ENCODE measurements at regions not wholly inside any gene's neighbourhood (a gene's known extent, or its start where the extent isn't known, plus 50 kb on each side); places are given as distances from the start of the nearest gene placed in this dataset.
"Not testable (repeated sequence)": the region's sequence is repeated elsewhere in the genome, so short reads cannot be mapped to it uniquely, and the experiment has no call there.

GRCh38 chr6:90459225-90459758 is 127.6 kb downstream of the MAP3K7 start:
- TF ChIP-seq, protein P1, sequence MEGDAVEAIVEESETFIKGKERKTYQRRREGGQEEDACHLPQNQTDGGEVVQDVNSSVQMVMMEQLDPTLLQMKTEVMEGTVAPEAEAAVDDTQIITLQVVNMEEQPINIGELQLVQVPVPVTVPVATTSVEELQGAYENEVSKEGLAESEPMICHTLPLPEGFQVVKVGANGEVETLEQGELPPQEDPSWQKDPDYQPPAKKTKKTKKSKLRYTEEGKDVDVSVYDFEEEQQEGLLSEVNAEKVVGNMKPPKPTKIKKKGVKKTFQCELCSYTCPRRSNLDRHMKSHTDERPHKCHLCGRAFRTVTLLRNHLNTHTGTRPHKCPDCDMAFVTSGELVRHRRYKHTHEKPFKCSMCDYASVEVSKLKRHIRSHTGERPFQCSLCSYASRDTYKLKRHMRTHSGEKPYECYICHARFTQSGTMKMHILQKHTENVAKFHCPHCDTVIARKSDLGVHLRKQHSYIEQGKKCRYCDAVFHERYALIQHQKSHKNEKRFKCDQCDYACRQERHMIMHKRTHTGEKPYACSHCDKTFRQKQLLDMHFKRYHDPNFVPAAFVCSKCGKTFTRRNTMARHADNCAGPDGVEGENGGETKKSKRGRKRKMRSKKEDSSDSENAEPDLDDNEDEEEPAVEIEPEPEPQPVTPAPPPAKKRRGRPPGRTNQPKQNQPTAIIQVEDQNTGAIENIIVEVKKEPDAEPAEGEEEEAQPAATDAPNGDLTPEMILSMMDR (IDR thresholded peaks at IDR 0.05; ENCODE audit: control extremely low read depth, extremely low read depth) = no peak
- no peak for DNase-seq
- H3K27ac ChIP-seq (ENCODE audit: low read depth in 1 of 2, low read length in 1 of 2) = no peak overlapping the region

DNA sequence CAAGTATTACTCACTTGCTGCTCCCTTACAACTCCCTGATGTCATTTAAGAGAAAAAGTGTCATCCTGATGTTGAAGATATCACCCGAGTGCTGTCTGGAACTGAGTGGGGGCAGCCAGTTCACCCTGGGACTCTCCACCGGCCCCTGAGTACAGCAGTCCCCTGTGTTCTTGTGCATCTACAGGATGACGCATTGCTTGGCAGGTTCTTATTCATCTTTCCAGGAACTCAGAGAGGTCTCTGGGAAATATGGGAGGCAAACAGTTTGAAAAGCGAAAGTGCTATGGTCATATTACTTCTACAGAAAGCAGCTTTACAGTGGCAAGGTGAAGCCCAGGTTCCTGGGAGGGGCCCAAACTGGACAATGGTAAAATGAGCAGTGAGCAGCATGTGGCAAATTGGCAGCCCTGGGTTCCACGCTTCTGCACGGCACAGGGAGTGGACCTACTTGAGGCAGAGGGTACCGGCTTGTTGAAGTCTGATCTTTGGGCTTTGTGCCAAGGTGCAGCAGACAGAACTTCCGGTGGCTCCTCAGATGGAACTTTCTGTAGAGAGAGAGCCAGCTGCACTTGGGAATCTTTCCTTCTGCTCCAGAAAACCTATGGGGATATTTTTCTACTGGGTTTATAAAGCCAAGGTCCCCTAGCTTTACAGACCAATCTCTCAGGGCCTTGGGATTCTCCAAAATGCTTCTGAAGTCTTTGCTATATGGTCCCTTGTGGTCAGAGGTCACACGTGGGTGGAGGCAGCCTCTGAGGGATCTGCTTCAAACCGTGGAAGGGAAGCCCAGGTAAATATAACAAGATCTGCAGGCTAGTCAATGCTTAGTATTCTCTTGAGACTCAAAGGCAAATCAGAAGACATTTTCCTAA is 128.3 kb downstream of the MAP3K7 start:
- peak; percentile 6 for ATAC-seq (ENCODE audit: insufficient read depth, low FRiP score)
- TF ChIP-seq, protein P1 (IDR thresholded peaks at IDR 0.05; ENCODE audit: control extremely low read depth, extremely low read depth) = no peak

More at GRCh38 chr6:90459225-90459758, 127.6 kb downstream of the MAP3K7 start:
- H3K36me3 ChIP-seq (ENCODE audit: control insufficient read depth in 4 of 4, insufficient read depth in 4 of 4, low read length in 4 of 4) = no peaks in the 10 kb centered on the region
- H3K9ac ChIP-seq (ENCODE audit: insufficient read depth in 1 of 2, low read length in 2 of 2) = no peak overlapping the region
- no peaks in the 10 kb centered on the region for H3K4me1 ChIP-seq (ENCODE audit: control insufficient read depth in 5 of 5, insufficient read depth in 5 of 5, low read length in 5 of 5)
- no peaks in the 10 kb centered on the region for H3K27me3 ChIP-seq (ENCODE audit: control insufficient read depth in 3 of 3, insufficient read depth in 3 of 3, low read length in 2 of 3)
- H3K9me3 ChIP-seq (ENCODE audit: control insufficient read depth in 4 of 4, insufficient read depth in 3 of 4, low read length in 3 of 4) = no peaks in the 10 kb centered on the region
- WGBS, 2 donors = 65 to 68% methylated on average over 4 of the region's 4 CpGs
- ATAC-seq (ENCODE audit: insufficient read depth, low FRiP score) = no peak
- no peak overlapping the region for H3K4me3 ChIP-seq

GRCh38 chr6:90457867-90458259 is 129.0 kb downstream of the MAP3K7 start:
- no peaks in the 10 kb centered on the region for H3K9me3 ChIP-seq (ENCODE audit: control insufficient read depth in 4 of 4, insufficient read depth in 3 of 4, low read length in 3 of 4)
- no peak overlapping the region for H3K4me3 ChIP-seq
- H3K9ac ChIP-seq (ENCODE audit: insufficient read depth in 1 of 2, low read length in 2 of 2) = no peak overlapping the region
- no peaks in the 10 kb centered on the region for H3K4me1 ChIP-seq (ENCODE audit: control insufficient read depth in 5 of 5, insufficient read depth in 5 of 5, low read length in 5 of 5)
- H3K36me3 ChIP-seq (ENCODE audit: control insufficient read depth in 4 of 4, insufficient read depth in 4 of 4, low read length in 4 of 4) = no peaks in the 10 kb centered on the region
- WGBS, 2 donors = 90 to 93% methylated on average over 2 of the region's 2 CpGs
- no peaks in the 10 kb centered on the region for H3K27me3 ChIP-seq (ENCODE audit: control insufficient read depth in 3 of 3, insufficient read depth in 3 of 3, low read length in 2 of 3)
- TF ChIP-seq, protein P1 (IDR thresholded peaks at IDR 0.05; ENCODE audit: control extremely low read depth, extremely low read depth) = no peak
- no peak for ATAC-seq (ENCODE audit: insufficient read depth, low FRiP score)
- no peak overlapping the region for H3K27ac ChIP-seq (ENCODE audit: low read depth in 1 of 2, low read length in 1 of 2)
- no peak for DNase-seq

More for the DNA sequence above, 128.3 kb downstream of the MAP3K7 start:
- DNase-seq = peak in 1 of 3 donors; percentile 39
- H3K4me3 ChIP-seq = no peak overlapping the region
- H3K4me1 ChIP-seq (ENCODE audit: control insufficient read depth in 5 of 5, insufficient read depth in 5 of 5, low read length in 5 of 5) = no peaks in the 10 kb centered on the region
- no peak overlapping the region for H3K9ac ChIP-seq (ENCODE audit: insufficient read depth in 1 of 2, low read length in 2 of 2)
- 43 to 64% methylated on average over 10 of the region's 10 CpGs for WGBS, 2 donors
- H3K27me3 ChIP-seq (ENCODE audit: control insufficient read depth in 3 of 3, insufficient read depth in 3 of 3, low read length in 2 of 3) = no peaks in the 10 kb centered on the region
- H3K36me3 ChIP-seq (ENCODE audit: control insufficient read depth in 4 of 4, insufficient read depth in 4 of 4, low read length in 4 of 4) = no peaks in the 10 kb centered on the region
- no peaks in the 10 kb centered on the region for H3K9me3 ChIP-seq (ENCODE audit: control insufficient read depth in 4 of 4, insufficient read depth in 3 of 4, low read length in 3 of 4)
- no peak overlapping the region for H3K27ac ChIP-seq (ENCODE audit: low read depth in 1 of 2, low read length in 1 of 2)

DNA sequence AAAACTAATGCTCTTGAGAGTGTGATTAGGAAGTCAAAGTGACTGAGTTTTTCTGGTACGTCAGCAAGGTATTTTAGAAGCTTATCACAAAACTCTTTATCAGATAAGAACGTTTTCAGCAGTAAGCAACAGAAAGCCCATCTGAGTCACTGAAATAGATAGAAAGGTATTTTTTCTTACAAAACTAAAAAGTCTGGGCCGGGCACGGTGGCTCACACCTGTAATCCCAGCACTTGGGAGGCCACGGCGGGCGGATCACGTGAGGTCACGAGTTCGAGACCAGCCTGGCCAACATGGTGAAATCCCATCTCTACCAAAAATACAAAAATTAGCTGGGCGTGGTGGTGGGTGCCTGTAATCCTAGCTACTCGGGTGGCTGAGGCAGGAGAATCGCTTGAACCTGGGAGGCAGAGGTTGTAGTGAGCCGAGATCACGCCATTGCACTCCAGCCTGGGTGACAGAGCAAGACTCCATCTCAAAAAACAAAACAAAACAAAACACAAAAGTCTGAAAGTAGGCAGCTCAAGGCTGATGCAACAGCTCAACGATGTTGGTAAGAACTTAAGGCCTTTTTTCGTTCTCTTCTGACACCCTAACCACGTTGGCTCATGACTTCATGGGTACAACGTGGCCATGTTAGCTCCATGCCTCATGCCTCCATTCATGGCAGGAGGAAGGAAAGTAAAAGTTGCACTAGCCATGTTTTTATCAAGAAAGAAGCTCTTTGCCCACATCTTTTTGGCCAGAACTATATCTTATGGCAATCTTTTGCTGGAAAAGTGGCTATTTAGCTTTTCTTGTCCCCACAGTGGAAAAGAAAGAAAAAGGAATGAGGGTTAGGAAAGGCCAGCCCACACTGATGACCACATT is 129.6 kb downstream of the MAP3K7 start:
- H3K4me1 ChIP-seq (ENCODE audit: control insufficient read depth in 5 of 5, insufficient read depth in 5 of 5, low read length in 5 of 5); H3K9ac ChIP-seq (ENCODE audit: insufficient read depth in 1 of 2, low read length in 2 of 2); H3K27me3 ChIP-seq (ENCODE audit: control insufficient read depth in 3 of 3, insufficient read depth in 3 of 3, low read length in 2 of 3); H3K27ac ChIP-seq (ENCODE audit: low read depth in 1 of 2, low read length in 1 of 2); DNase-seq; H3K9me3 ChIP-seq (ENCODE audit: control insufficient read depth in 4 of 4, insufficient read depth in 3 of 4, low read length in 3 of 4); ATAC-seq (ENCODE audit: insufficient read depth, low FRiP score); H3K4me3 ChIP-seq; H3K36me3 ChIP-seq (ENCODE audit: control insufficient read depth in 4 of 4, insufficient read depth in 4 of 4, low read length in 4 of 4): not testable (repeated sequence)
- WGBS, 2 donors = 90 to 93% methylated on average over 19 of the region's 19 CpGs
